Esophagus squamous epithelium (tissue), 4 donors: ENCODE measurements at regions not wholly inside any gene's neighbourhood (a gene's known extent, or its start where the extent isn't known, plus 50 kb on each side); places are given as distances from the start of the nearest gene placed in this dataset.

Experiments
- POLR2A ChIP-seq, 4 donors: fragments of 450-650 bp; IDR thresholded peaks; one replicate each; pipeline ENCODE4 v1.6.1; 2017; ENCODE audit warnings: antibody characterized with exemption in 4 of 4, mild to moderate bottlenecking in 4 of 4, moderate library complexity in 3 of 4
- TF ChIP-seq, protein P1 (sequence below), 6 experiments: fragments of 450-650 bp in 4 of 6; fragments of 200-600 bp in 2 of 6; sonication (generic) in 2 of 6; IDR thresholded peaks; one replicate each; pipeline ENCODE4 v1.5.1; 2016 to 2019; ENCODE audit warnings: antibody characterized with exemption in 6 of 6, mild to moderate bottlenecking in 4 of 6, moderate library complexity in 4 of 6

DNA sequence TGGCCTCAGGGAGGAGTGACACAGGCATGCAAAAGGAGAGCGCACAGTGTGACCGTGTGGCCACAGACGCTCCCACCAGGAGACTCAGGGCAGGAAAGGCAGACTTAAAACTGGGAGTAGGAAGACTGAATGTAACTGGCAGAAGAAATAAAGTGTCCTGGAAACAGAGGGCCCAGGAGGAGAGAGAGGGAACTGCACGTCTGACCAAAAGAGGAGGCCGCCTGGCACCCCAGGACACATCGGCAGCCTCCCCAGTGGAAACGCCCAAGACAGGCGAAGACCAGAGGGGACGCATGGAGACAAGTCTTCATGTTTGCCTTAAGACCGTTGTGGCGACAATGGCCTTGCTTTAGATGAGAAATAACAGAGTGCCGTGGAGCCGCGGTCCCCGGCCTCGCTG lies 163.6 kb upstream of the ALKAL2 start:
- TF ChIP-seq, protein P1, sequence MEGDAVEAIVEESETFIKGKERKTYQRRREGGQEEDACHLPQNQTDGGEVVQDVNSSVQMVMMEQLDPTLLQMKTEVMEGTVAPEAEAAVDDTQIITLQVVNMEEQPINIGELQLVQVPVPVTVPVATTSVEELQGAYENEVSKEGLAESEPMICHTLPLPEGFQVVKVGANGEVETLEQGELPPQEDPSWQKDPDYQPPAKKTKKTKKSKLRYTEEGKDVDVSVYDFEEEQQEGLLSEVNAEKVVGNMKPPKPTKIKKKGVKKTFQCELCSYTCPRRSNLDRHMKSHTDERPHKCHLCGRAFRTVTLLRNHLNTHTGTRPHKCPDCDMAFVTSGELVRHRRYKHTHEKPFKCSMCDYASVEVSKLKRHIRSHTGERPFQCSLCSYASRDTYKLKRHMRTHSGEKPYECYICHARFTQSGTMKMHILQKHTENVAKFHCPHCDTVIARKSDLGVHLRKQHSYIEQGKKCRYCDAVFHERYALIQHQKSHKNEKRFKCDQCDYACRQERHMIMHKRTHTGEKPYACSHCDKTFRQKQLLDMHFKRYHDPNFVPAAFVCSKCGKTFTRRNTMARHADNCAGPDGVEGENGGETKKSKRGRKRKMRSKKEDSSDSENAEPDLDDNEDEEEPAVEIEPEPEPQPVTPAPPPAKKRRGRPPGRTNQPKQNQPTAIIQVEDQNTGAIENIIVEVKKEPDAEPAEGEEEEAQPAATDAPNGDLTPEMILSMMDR (IDR thresholded peaks at IDR 0.05): no peak
- TF ChIP-seq POLR2A (IDR thresholded peaks at IDR 0.05): no peak
